Upper lobe of left lung (tissue), 6 donors: ENCODE measurements at regions not wholly inside any gene's neighbourhood (a gene's known extent, or its start where the extent isn't known, plus 50 kb on each side); places are given as distances from the start of the nearest gene placed in this dataset.

Source experiments
- ATAC-seq, 2 donors: fragments of 200-7000 bp; cut with Tn5 transposase; one replicate each; pipeline ENCODE4 v1.9.1; 2022; ENCODE audit warnings: mild to moderate bottlenecking in 2 of 2, moderate library complexity in 2 of 2; ENCODE audit not compliant: low FRiP score in 2 of 2
- DNase-seq, 2 donors: peaks; one replicate each; pipeline ENCODE4 v3.0.0-alpha.2; 2019 to 2020
- H3K27ac ChIP-seq, 4 donors: fragments of 200-600 bp; sonication (generic); one replicate each; pipeline ENCODE4 v1.5.1; 2016 to 2019
- H3K27me3 ChIP-seq, 4 donors: fragments of 200-600 bp; sonication (generic); one replicate each; pipeline ENCODE4 v1.5.1; 2017 to 2019
- H3K36me3 ChIP-seq, 4 donors: fragments of 200-600 bp; sonication (generic); one replicate each; pipeline ENCODE4 v1.5.1; 2016 to 2019
- H3K4me1 ChIP-seq, 4 donors: fragments of 200-600 bp; sonication (generic); one replicate each; pipeline ENCODE4 v1.5.1; 2018 to 2019
- H3K4me3 ChIP-seq, 4 donors: fragments of 200-600 bp; sonication (generic); one replicate each; pipeline ENCODE4 v1.5.1; 2017 to 2019; ENCODE audit warnings: mild to moderate bottlenecking in 2 of 4, moderate library complexity in 1 of 4
- H3K9me3 ChIP-seq, 4 donors: fragments of 200-600 bp; sonication (generic); one replicate each; pipeline ENCODE4 v1.5.1; 2018 to 2019
- CTCF ChIP-seq, 6 experiments: fragments of 450-650 bp in 4 of 6; fragments of 200-600 bp in 2 of 6; sonication (generic) in 2 of 6; IDR thresholded peaks; one replicate each; pipeline ENCODE4 v1.5.1; 2016 to 2019; ENCODE audit warnings: antibody characterized with exemption in 6 of 6
- EP300 ChIP-seq, 4 donors: sonication (generic); formaldehyde crosslinking; IDR thresholded peaks; one replicate each; pipeline ENCODE4 v1.5.1; 2017; ENCODE audit warnings: antibody characterized with exemption in 4 of 4, control low read depth in 2 of 4
- POLR2A ChIP-seq, 4 donors: fragments of 450-650 bp; IDR thresholded peaks; one replicate each; pipeline ENCODE4 v1.5.1; 2016 to 2017; ENCODE audit warnings: antibody characterized with exemption in 4 of 4, mild to moderate bottlenecking in 2 of 4
- POLR2AphosphoS5 ChIP-seq, 2 donors: sonication (generic); formaldehyde crosslinking; IDR thresholded peaks; one replicate each; pipeline ENCODE4 v1.5.1; 2017; ENCODE audit warnings: antibody characterized with exemption in 2 of 2
- WGBS, 2 donors: methylation state at CpG; one replicate each; pipeline ENCODE4 v1.1.5; 2017 to 2018; 5-methylcytosine and 5-hydroxymethylcytosine counted together
- donor health status: DM: no; HTN: no; CAD: no; lungs with moderate emphysema.
- donor health status: DM: no; HTN: yes; CAD: no; lungs with severe emphysema.

DNA sequence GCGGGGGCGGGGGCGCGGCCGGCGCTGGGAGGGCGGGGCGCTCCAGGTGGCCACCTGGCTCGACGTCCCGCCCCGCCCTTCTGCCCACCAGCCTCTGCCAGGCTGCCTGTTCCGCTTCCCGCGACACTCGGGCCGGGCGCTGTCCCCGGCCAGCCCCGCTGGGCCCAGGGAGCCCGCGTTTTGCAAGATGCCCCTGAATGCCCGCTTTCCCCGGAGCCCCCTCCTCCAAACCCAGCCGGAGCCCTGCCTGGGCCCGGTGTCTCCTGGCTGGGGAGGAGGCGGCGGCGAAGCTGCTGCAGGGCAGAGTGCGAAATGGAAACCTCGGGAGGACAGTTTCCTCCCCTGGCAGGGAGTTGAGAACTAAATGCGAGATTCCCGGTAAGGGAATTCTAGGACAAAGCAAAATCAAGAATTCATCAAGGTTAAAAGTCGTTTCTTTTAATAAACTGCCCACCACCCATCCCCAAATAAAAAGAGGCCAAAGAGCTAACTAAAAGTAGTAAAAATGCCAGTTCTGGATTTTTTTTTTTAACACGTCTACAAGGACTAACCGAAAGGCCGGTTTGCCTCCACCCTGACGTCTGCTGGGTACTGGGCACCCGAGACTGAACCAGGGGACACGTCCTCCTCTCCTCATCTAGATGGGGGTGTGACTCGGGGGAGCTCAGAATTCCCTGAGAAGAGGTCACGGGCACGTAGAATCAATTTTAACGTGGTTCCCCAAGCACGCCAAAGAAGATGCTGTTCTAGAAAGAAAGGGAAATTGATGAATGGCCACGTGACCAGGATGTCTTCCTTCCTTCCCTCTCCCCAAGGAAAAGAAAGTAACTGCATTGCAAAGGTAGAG, 200.4 kb upstream of the NFE2L3 start:
- Histone ChIP-seq H3K27ac (peak overlapping the region; percentile 51 to 85 (median 78)), H3K4me1 (peaks cover 19 to 26% (median 25%) of the 10 kb centered on the region in 4 donors), H3K27me3 (no peaks in the 10 kb centered on the region), H3K9me3 (no peaks in the 10 kb centered on the region), H3K4me3 (peak overlapping the region; percentile 40 to 82 (median 76)), H3K36me3 (no peaks in the 10 kb centered on the region)
- 12 to 20% methylated on average over 21 to 29 of the region's 46 CpGs for WGBS, 2 donors
- no peak for ATAC-seq
- DNase-seq, result no peak
- TF ChIP-seq POLR2AphosphoS5 (IDR thresholded peaks at IDR 0.05) (peak in 1 of 2 donors; percentile 63), POLR2A (IDR thresholded peaks at IDR 0.05) (peak in 1 of 4 donors; percentile 90), EP300 (IDR thresholded peaks at IDR 0.05) (no peak), CTCF (IDR thresholded peaks at IDR 0.05) (no peak)

GRCh38 chr7:25952261-25953057, 199.5 kb upstream of the NFE2L3 start:
- Histone ChIP-seq H3K27me3 (no peaks in the 10 kb centered on the region), H3K27ac (no peak overlapping the region), H3K9me3 (no peaks in the 10 kb centered on the region), H3K4me1 (peaks cover 19 to 26% (median 25%) of the 10 kb centered on the region in 4 donors), H3K36me3 (no peaks in the 10 kb centered on the region), H3K4me3 (peak overlapping the region in 2 of 4 donors; percentile 72 to 82)
- TF ChIP-seq POLR2A (IDR thresholded peaks at IDR 0.05), result no peak
- TF ChIP-seq CTCF (IDR thresholded peaks at IDR 0.05), result no peak
- TF ChIP-seq POLR2AphosphoS5 (IDR thresholded peaks at IDR 0.05), result no peak
- WGBS, 2 donors, result 75 to 81% methylated on average over 19 of the region's 19 CpGs
- DNase-seq (peak in 1 of 2 donors; percentile 31), ATAC-seq (no peak)

- DNase-seq (no peak), ATAC-seq (no peak)
- peaks cover 15 to 25% (median 22%) of the 10 kb centered on the region in 4 donors for H3K4me1 ChIP-seq
- no peaks in the 10 kb centered on the region for H3K27me3 ChIP-seq
- 93 to 100% methylated on average over 1 of the region's 1 CpG for WGBS, 2 donors
- H3K4me3 ChIP-seq, result no peak overlapping the region
- H3K27ac ChIP-seq, result no peak overlapping the region
- TF ChIP-seq POLR2AphosphoS5 (IDR thresholded peaks at IDR 0.05) (no peak), EP300 (IDR thresholded peaks at IDR 0.05) (no peak), CTCF (IDR thresholded peaks at IDR 0.05) (no peak)
- no peaks in the 10 kb centered on the region for H3K9me3 ChIP-seq
- H3K36me3 ChIP-seq, result no peaks in the 10 kb centered on the region
Measured at GRCh38 chr7:25953859-25954258, 198.1 kb upstream of the NFE2L3 start.

- DNase-seq, result no peak
- TF ChIP-seq POLR2AphosphoS5 (IDR thresholded peaks at IDR 0.05) (no peak), POLR2A (IDR thresholded peaks at IDR 0.05) (no peak), EP300 (IDR thresholded peaks at IDR 0.05) (no peak), CTCF (IDR thresholded peaks at IDR 0.05) (no peak)
- ATAC-seq, result no peak
- Histone ChIP-seq H3K9me3 (no peaks in the 10 kb centered on the region), H3K4me3 (no peak overlapping the region), H3K4me1 (peaks cover 12 to 25% (median 20%) of the 10 kb centered on the region in 4 donors), H3K36me3 (no peaks in the 10 kb centered on the region), H3K27ac (no peak overlapping the region), H3K27me3 (no peaks in the 10 kb centered on the region)
- 97 to 100% methylated on average over 3 of the region's 3 CpGs for WGBS, 2 donors
Measured at GRCh38 chr7:25954395-25954794, 197.6 kb upstream of the NFE2L3 start.
